ENCODE measurements at regions not wholly inside any gene's neighbourhood (a gene's known extent, or its start where the extent isn't known, plus 50 kb on each side); places are given as distances from the start of the nearest gene placed in this dataset.
A peak's percentile ranks its signal among the peaks of the same experiment; 100 is the strongest.

DNA sequence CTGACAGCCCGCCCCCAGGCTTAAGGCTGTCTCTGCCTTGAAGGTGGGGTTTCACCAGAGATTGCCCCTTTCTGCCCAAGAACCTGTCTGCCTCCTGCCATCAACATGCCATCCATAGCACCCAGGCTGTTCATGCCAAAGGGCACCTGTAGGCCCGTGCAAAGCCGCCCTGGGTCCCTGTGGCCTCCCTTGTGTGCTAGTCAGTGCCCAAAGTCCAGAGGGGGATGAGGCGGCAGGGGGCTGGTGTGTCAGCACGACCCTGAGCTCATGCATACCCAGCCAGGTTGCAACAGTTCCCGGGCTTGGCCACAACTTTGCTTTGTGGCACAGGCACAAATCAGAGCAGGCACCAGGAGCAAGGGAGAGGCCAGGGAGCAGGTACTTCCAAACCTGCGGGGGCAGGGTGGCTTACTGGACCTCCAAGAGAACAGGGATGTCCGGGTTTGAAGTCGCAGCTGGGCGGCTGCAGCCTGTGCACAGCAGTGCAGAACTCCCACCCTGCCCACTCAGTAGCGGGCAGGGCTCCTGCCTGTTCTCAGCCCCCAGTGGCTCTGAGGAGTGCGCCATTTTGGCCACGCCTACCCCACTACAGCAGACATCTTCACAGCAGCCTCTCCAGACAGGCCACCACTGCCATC lies 671.1 kb upstream of the GRM3 start:
- no peak for TF ChIP-seq POU5F1 (IDR thresholded peaks at IDR 0.05; ENCODE audit: low read depth, low read length)
- no peak for TF ChIP-seq EZH2 (IDR thresholded peaks at IDR 0.05; ENCODE audit: low read depth, low read length, severe bottlenecking)
- TF ChIP-seq TAF1 (IDR thresholded peaks at IDR 0.05; ENCODE audit: low read depth, low read length): no peak
- TF ChIP-seq BACH1 (IDR thresholded peaks at IDR 0.05; ENCODE audit: low read length): no peak
- no peak for TF ChIP-seq CHD1 (IDR thresholded peaks at IDR 0.05; ENCODE audit: low read depth, low read length)
- no peak for TF ChIP-seq POLR2AphosphoS5 (IDR thresholded peaks at IDR 0.05; ENCODE audit: low read depth, low read length)
- Histone ChIP-seq H2BK5ac (ENCODE audit: low read depth, low read length) (no peak overlapping the region), H3K27me3 (replicated peaks in 1 of 4; ENCODE audit: control insufficient read depth in 3 of 4, extremely low read depth in 1 of 4, insufficient read depth in 3 of 4, low read length in 3 of 4) (no peaks in the 10 kb centered on the region), H3K79me2 (ENCODE audit: control insufficient read depth in 1 of 2, insufficient read depth in 2 of 2, low read length in 2 of 2) (no peaks in the 10 kb centered on the region), H3K56ac (replicated peaks; ENCODE audit: insufficient read length, low read depth, low read length) (no peak overlapping the region), H3K36me3 (ENCODE audit: control insufficient read depth in 2 of 4, insufficient read depth in 4 of 4, low read length in 3 of 4) (no peaks in the 10 kb centered on the region), H3K4me1 (replicated peaks in 1 of 4; ENCODE audit: control insufficient read depth in 3 of 4, insufficient read depth in 4 of 4, low read length in 3 of 4) (peaks cover 0 to 3% (median 1%) of the 10 kb centered on the region in 4 experiments; a peak in 1 of 7 replicates), H3K79me1 (ENCODE audit: low read depth, low read length) (no peaks in the 10 kb centered on the region), H3K4me2 (ENCODE audit: insufficient read depth in 1 of 2, low read depth in 2 of 2, low read length in 2 of 2) (no peak overlapping the region), H3K9me3 (ENCODE audit: insufficient read depth in 2 of 2, low read depth in 1 of 2, low read length in 1 of 2) (no peaks in the 10 kb centered on the region), H2AK5ac (ENCODE audit: low read depth, low read length) (no peak overlapping the region), H2BK120ac (replicated peaks; ENCODE audit: low read depth, low read length) (no peak overlapping the region), H3K14ac (ENCODE audit: insufficient read length) (no peak overlapping the region), H3K27ac (ENCODE audit: low read depth, low read length) (no peak overlapping the region), H4K91ac (replicated peaks; ENCODE audit: insufficient read length, low read length) (no peak overlapping the region), H2BK20ac (ENCODE audit: low read length) (no peak overlapping the region), H3K23me2 (ENCODE audit: low read depth, low read length) (no peaks in the 10 kb centered on the region), H2BK15ac (ENCODE audit: low read length) (no peak overlapping the region), H3K9ac (replicated peaks in 1 of 4; ENCODE audit: extremely low read depth in 1 of 4, low read depth in 3 of 4, low read length in 3 of 4) (no peak overlapping the region), H3K23ac (ENCODE audit: insufficient read length) (no peak overlapping the region), H4K5ac (ENCODE audit: insufficient read length, low read depth, low read length) (no peak overlapping the region), H3K18ac (ENCODE audit: extremely low read depth, low read length) (no peak overlapping the region), H3K4ac (replicated peaks; ENCODE audit: insufficient read length, low read depth, low read length) (no peak overlapping the region), H3K4me3 (ENCODE audit: extremely low read depth in 1 of 4, insufficient read depth in 2 of 4, low read depth in 3 of 4, low read length in 4 of 4) (no peak overlapping the region), H4K20me1 (replicated peaks in 1 of 2; ENCODE audit: control insufficient read depth in 1 of 2, insufficient read depth in 2 of 2, low read length in 2 of 2) (no peaks in the 10 kb centered on the region), H2BK12ac (ENCODE audit: low read depth, low read length) (0 out of 2 replicates have a peak overlapping the region, but pooled peaks have one; percentile 9), H4K8ac (ENCODE audit: extremely low read depth, insufficient read depth, low read length) (no peak overlapping the region; the same call in 1 of the 2 replicates), H2AFZ (ENCODE audit: low read length) (peak overlapping the region; percentile 62; the same call in 1 of the 2 replicates)
- 94% methylated on average over 13 of the region's 13 CpGs; no CpG with 5 or more reads in 1 of the 2 experiments for WGBS, 2 experiments (ENCODE audit: extremely low coverage in 1 of 2, insufficient coverage in 1 of 2, insufficient read length in 1 of 2, insufficient replicate concordance in 2 of 2, low coverage in 1 of 2, low lambda C conversion rate in 2 of 2, missing lambda C conversion rate in 1 of 2)
- DNase-seq (ENCODE audit: low read depth in 1 of 2, low spot score in 2 of 2) (no peak), FAIRE-seq (no peak)
- ChIA-PET CTCF (ENCODE audit: partially characterized antibody) (no interaction called here), POLR2A (ENCODE audit: partially characterized antibody) (no interaction called here)

Measured in H1 (cell line).